NCI-H446 treated with DMSO at 0.1 percent for 48 hours (cell line): ENCODE measurements at regions not wholly inside any gene's neighbourhood (a gene's known extent, or its start where the extent isn't known, plus 50 kb on each side); places are given as distances from the start of the nearest gene placed in this dataset.

Experiments used
- DNase-seq: peaks from one replicate; lab custom pipeline; 2025; lab: John Stamatoyannopoulos, UW

GRCh38 chr18:56224669-56225561, 413.5 kb downstream of the TXNL1 start:
- DNase-seq = no peak

GRCh38 chr18:56221195-56222065, 417.0 kb downstream of the TXNL1 start:
- DNase-seq = peak; percentile 97

GRCh38 chr18:56217406-56217805, 421.0 kb downstream of the TXNL1 start:
- no peak for DNase-seq

- no peak for DNase-seq
Observed at GRCh38 chr18:56214706-56215105, 423.7 kb downstream of the TXNL1 start.

- DNase-seq = no peak
Observed at GRCh38 chr18:56210520-56210919, 427.9 kb downstream of the TXNL1 start.

- DNase-seq = no peak
Observed at GRCh38 chr18:56207989-56208388, 430.4 kb downstream of the TXNL1 start.

- DNase-seq = no peak
Observed at GRCh38 chr18:56204052-56204451, 434.3 kb downstream of the TXNL1 start.

GRCh38 chr18:56202678-56203077, 435.7 kb downstream of the TXNL1 start:
- DNase-seq = no peak

- no peak for DNase-seq
Observed at GRCh38 chr18:56200381-56200911, 437.9 kb downstream of the TXNL1 start.

- DNase-seq = no peak
Observed at GRCh38 chr18:56199580-56200330, 438.6 kb downstream of the TXNL1 start.

- DNase-seq = no peak
Observed at GRCh38 chr18:56197241-56197859, 441.0 kb downstream of the TXNL1 start.

GRCh38 chr18:56196495-56197225, 441.7 kb downstream of the TXNL1 start:
- no peak for DNase-seq

GRCh38 chr18:56191334-56191733, 447.1 kb downstream of the TXNL1 start:
- DNase-seq = no peak

- DNase-seq = no peak
Observed at GRCh38 chr18:56189615-56190014, 448.8 kb downstream of the TXNL1 start.

GRCh38 chr18:56188529-56189275, 449.7 kb downstream of the TXNL1 start:
- no peak for DNase-seq

- DNase-seq = no peak
Observed at GRCh38 chr18:56186319-56186718, 452.1 kb downstream of the TXNL1 start.

GRCh38 chr18:56185126-56185525, 453.3 kb downstream of the TXNL1 start:
- DNase-seq = no peak

GRCh38 chr18:56176751-56177150, 461.6 kb downstream of the TXNL1 start:
- no peak for DNase-seq

GRCh38 chr18:56175330-56176001, 462.9 kb downstream of the TXNL1 start:
- no peak for DNase-seq
